ENCODE measurements at regions not wholly inside any gene's neighbourhood (a gene's known extent, or its start where the extent isn't known, plus 50 kb on each side); places are given as distances from the start of the nearest gene placed in this dataset.

DNA sequence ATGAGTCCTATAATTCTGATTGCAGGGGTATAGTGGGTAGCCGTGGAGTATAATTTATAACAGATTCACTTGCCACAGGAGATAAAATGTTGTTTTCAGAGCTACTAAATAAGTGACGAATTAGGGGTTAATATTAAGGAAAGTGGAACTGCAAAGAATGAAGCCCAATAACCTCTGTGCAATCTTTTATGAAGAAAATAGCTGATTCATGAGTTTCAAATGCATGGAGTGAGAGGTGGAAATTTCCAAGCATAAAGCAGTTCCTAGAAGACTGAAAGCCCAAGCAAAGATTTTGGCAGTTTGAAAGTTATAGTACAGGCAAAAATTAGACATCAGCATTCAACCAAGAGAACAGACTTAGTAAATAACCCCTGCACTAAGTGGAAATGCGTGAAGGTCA lies 1782.4 kb upstream of the PCDH10 start:
- H3K27ac ChIP-seq (ENCODE audit: low read length): no peak overlapping the region
- no peaks in the 10 kb centered on the region for H3K9me3 ChIP-seq (ENCODE audit: insufficient read depth, low read length, severe bottlenecking)
- ATAC-seq (ENCODE audit: insufficient read depth, low read depth): no peak
- no peak overlapping the region for H2AFZ ChIP-seq (ENCODE audit: low read depth, low read length)
- TF ChIP-seq EZH2 (IDR thresholded peaks at IDR 0.05; ENCODE audit: borderline replicate concordance, low read depth, low read length, severe bottlenecking): no peak
- TF ChIP-seq CTCF (IDR thresholded peaks at IDR 0.05; ENCODE audit: borderline replicate concordance, extremely low read depth, low read length, poor library complexity, severe bottlenecking): no peak
- H3K36me3 ChIP-seq (ENCODE audit: insufficient read depth, low read length): no peaks in the 10 kb centered on the region
- no peak overlapping the region for H3K9ac ChIP-seq (ENCODE audit: low read depth, low read length)
- no peaks in the 10 kb centered on the region for H4K20me1 ChIP-seq (ENCODE audit: insufficient read depth, low read length)
- H3K79me2 ChIP-seq (ENCODE audit: insufficient read depth, low read length): no peaks in the 10 kb centered on the region
- no peak overlapping the region for H3K4me3 ChIP-seq (ENCODE audit: low read depth in 1 of 2, low read length in 2 of 2)
- H3K4me1 ChIP-seq (ENCODE audit: insufficient read depth, low read length): no peaks in the 10 kb centered on the region
- no peak for DNase-seq
- no peak overlapping the region for H3K4me2 ChIP-seq (ENCODE audit: insufficient read depth, low read length)
- H3K27me3 ChIP-seq (ENCODE audit: insufficient read depth, low read length, poor library complexity): no peaks in the 10 kb centered on the region

DNA sequence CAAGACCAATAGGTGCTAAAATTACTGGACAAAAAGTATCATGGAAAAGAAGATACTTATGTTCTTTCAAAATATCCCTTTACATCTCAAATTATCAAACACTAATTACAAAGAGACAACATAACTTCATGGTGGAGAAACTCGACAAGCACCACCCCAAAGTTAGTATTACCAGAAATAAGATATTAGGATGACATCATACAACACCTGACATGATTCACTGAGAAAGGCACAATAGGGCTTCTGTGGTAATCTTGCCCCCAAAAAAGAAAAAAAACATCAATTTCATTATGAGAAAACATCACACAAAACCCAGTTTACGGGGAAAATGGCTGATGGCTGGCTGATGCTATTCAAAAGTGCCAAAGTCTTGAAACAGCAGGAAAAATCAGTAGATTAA lies 1781.7 kb upstream of the PCDH10 start:
- Histone ChIP-seq H4K20me1 (ENCODE audit: insufficient read depth, low read length) (no peaks in the 10 kb centered on the region), H3K4me3 (ENCODE audit: low read depth in 1 of 2, low read length in 2 of 2) (no peak overlapping the region), H3K27me3 (ENCODE audit: insufficient read depth, low read length, poor library complexity) (no peaks in the 10 kb centered on the region), H3K79me2 (ENCODE audit: insufficient read depth, low read length) (no peaks in the 10 kb centered on the region), H2AFZ (ENCODE audit: low read depth, low read length) (no peak overlapping the region), H3K9me3 (ENCODE audit: insufficient read depth, low read length, severe bottlenecking) (no peaks in the 10 kb centered on the region), H3K9ac (ENCODE audit: low read depth, low read length) (no peak overlapping the region), H3K4me2 (ENCODE audit: insufficient read depth, low read length) (no peak overlapping the region), H3K4me1 (ENCODE audit: insufficient read depth, low read length) (no peaks in the 10 kb centered on the region), H3K36me3 (ENCODE audit: insufficient read depth, low read length) (no peaks in the 10 kb centered on the region), H3K27ac (ENCODE audit: low read length) (no peak overlapping the region)
- DNase-seq: no peak
- ATAC-seq (ENCODE audit: insufficient read depth, low read depth): no peak
- TF ChIP-seq CTCF (IDR thresholded peaks at IDR 0.05; ENCODE audit: borderline replicate concordance, extremely low read depth, low read length, poor library complexity, severe bottlenecking): no peak
- TF ChIP-seq EZH2 (IDR thresholded peaks at IDR 0.05; ENCODE audit: borderline replicate concordance, low read depth, low read length, severe bottlenecking): no peak

DNA sequence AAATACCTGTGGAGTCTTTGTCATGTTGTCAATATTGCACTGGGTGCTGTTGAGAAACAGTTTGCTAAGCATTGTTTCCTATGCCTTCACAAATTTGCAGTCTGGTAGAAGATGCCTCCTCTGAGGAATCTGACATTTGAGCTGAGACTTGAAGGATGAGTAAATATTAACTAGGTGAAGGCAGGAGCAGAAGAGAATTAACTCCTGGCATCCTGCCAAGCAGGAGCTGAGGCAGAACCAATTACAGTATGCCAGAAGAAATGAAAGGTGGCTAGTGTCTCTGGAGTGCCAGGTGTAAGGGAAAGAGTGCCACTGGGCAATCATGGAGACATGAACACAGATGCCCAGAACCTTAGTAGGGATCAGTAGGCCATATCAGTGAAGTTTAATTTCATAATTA lies 1778.2 kb upstream of the PCDH10 start:
- H3K4me1 ChIP-seq (ENCODE audit: insufficient read depth, low read length): no peaks in the 10 kb centered on the region
- H3K9ac ChIP-seq (ENCODE audit: low read depth, low read length): no peak overlapping the region
- H4K20me1 ChIP-seq (ENCODE audit: insufficient read depth, low read length): no peaks in the 10 kb centered on the region
- DNase-seq (no peak), ATAC-seq (ENCODE audit: insufficient read depth, low read depth) (peak; percentile 22; the same call in 1 of the 3 replicates)
- H3K27ac ChIP-seq (ENCODE audit: low read length): no peak overlapping the region
- TF ChIP-seq CTCF (IDR thresholded peaks at IDR 0.05; ENCODE audit: borderline replicate concordance, extremely low read depth, low read length, poor library complexity, severe bottlenecking) (no peak), EZH2 (IDR thresholded peaks at IDR 0.05; ENCODE audit: borderline replicate concordance, low read depth, low read length, severe bottlenecking) (no peak)
- H3K4me2 ChIP-seq (ENCODE audit: insufficient read depth, low read length): no peak overlapping the region
- no peaks in the 10 kb centered on the region for H3K27me3 ChIP-seq (ENCODE audit: insufficient read depth, low read length, poor library complexity)
- no peak overlapping the region for H3K4me3 ChIP-seq (ENCODE audit: low read depth in 1 of 2, low read length in 2 of 2)
- H3K9me3 ChIP-seq (ENCODE audit: insufficient read depth, low read length, severe bottlenecking): no peaks in the 10 kb centered on the region
- H3K79me2 ChIP-seq (ENCODE audit: insufficient read depth, low read length): no peaks in the 10 kb centered on the region
- H2AFZ ChIP-seq (ENCODE audit: low read depth, low read length): no peak overlapping the region
- no peaks in the 10 kb centered on the region for H3K36me3 ChIP-seq (ENCODE audit: insufficient read depth, low read length)

DNA sequence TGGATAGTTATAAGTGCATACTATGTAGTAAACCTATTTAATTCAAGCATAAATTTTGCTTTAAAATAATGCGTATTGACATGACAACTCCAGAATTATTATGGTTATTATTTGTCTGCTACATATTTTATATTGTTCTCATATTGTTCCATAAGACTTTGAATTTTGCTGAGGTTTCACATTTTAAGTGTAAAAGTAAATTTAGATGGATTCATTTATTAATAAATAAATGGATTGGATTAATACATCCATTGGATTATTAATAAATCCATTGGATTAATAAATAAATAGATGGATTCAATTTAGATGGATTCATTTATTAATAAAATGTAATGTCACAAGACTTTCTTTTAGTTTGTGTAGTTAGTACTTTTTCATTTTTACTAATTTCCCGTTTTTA lies 1768.0 kb upstream of the PCDH10 start:
- Histone ChIP-seq H3K4me2 (ENCODE audit: insufficient read depth, low read length) (no peak overlapping the region), H3K27ac (ENCODE audit: low read length) (no peak overlapping the region)

More for the DNA sequence above, 1768.0 kb upstream of the PCDH10 start:
- no peak for DNase-seq
- Histone ChIP-seq H3K9me3 (ENCODE audit: insufficient read depth, low read length, severe bottlenecking) (peaks cover 7% of the 10 kb centered on the region), H3K9ac (ENCODE audit: low read depth, low read length) (no peak overlapping the region), H3K4me1 (ENCODE audit: insufficient read depth, low read length) (no peaks in the 10 kb centered on the region), H3K79me2 (ENCODE audit: insufficient read depth, low read length) (no peaks in the 10 kb centered on the region), H3K4me3 (ENCODE audit: low read depth in 1 of 2, low read length in 2 of 2) (no peak overlapping the region), H3K27me3 (ENCODE audit: insufficient read depth, low read length, poor library complexity) (no peaks in the 10 kb centered on the region), H2AFZ (ENCODE audit: low read depth, low read length) (no peak overlapping the region), H4K20me1 (ENCODE audit: insufficient read depth, low read length) (no peaks in the 10 kb centered on the region), H3K36me3 (ENCODE audit: insufficient read depth, low read length) (no peaks in the 10 kb centered on the region)
- TF ChIP-seq CTCF (IDR thresholded peaks at IDR 0.05; ENCODE audit: borderline replicate concordance, extremely low read depth, low read length, poor library complexity, severe bottlenecking): no peak
- TF ChIP-seq EZH2 (IDR thresholded peaks at IDR 0.05; ENCODE audit: borderline replicate concordance, low read depth, low read length, severe bottlenecking): no peak
- ATAC-seq (ENCODE audit: insufficient read depth, low read depth): no peak

Data from DND-41 (cell line).